Cerebellar cortex (tissue), 1 donor: ENCODE measurements at regions not wholly inside any gene's neighbourhood (a gene's known extent, or its start where the extent isn't known, plus 50 kb on each side); places are given as distances from the start of the nearest gene placed in this dataset.

Experiments used
- DNase-seq: peaks from one replicate; pipeline ENCODE4 v3.0.0-alpha.2; 2015; ENCODE audit warnings: low spot score

DNA sequence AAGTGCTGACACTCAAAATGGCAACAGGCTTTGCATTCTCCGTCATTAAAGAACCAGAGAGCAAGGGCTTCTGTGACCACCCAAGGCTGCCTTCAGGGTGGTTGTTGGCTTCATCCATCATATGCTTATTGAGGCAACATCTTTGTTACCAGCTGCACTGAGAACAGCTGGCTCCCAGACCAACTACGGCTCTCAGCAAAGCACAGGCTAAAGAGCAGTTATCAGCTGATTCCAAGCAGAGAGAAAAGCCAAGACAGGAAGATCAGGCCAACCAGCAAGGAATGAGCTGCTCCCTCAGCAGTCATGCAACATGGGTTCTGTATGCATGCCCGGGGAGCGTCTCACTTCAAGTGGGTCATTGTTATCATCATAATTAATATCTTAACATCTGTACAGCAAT, 358.9 kb downstream of the ACTL7B start:
- DNase-seq, result no peak

DNA sequence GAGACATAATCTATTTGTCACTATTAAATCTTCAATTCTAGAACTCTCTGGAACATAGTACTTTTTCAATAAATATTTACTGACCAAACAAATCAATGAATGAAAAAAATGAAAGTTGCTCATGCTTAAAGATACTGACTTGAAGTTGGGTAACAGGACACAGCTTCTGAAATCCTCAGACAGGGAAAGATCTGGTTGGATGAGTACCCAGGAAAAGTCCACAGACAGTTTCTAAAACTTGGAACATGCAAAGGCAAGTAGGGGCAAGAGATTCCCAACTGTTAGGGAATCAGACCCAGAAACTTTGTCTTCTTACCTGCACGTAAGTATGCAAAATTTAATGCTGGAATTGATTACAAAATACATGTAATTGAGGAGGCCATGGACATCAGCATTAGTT, 366.2 kb downstream of the ACTL7B start:
- DNase-seq, result no peak

DNA sequence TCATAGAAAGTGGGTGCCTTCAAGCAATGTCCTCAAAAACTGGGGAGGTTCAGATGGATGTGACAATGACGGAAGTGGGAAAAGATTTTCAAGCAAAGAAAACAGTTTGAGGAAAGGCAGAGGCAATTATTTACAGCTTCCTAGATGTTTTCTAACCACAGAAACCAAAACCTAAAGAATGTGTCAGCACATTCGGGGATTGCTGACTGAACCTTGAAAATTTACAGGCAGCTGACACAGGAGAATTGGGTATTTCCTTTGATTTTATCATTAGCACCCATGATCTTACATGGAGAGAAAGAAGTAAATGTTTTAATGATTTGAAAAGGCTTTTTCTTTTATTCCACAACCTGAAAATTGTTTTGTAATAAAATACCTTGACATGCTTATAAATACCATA, 369.0 kb downstream of the ACTL7B start:
- DNase-seq, result no peak

- DNase-seq, result no peak
Observed at GRCh38 chr9:108484468-108484867, 371.3 kb downstream of the ACTL7B start.

DNA sequence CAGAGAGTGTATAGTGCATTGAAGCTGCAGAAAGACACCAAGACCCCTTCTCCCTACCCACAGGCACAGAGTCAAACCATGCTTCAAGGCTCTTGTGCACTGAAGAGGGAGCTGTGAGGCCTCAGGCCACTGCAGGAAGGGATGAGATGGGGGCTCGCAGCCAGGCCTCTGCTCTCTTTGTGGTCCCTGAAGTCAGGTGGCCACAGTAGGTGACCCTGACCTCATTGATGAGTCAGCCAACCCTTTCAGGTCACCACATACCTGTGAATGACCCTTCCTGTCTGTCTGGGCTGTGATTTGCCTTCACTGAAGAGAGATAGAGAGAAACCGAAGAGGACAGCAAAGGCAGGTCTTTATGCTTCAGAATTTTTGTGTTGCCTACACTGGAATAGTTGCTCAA, 372.1 kb downstream of the ACTL7B start:
- DNase-seq, result no peak

- no peak for DNase-seq
Observed at GRCh38 chr9:108479989-108480652, 375.7 kb downstream of the ACTL7B start.

- DNase-seq, result no peak
Observed at GRCh38 chr9:108478431-108479332, 377.1 kb downstream of the ACTL7B start.

- DNase-seq, result no peak
Observed at GRCh38 chr9:108477529-108478006, 378.2 kb downstream of the ACTL7B start.

GRCh38 chr9:108476574-108476973, 379.2 kb downstream of the ACTL7B start:
- no peak for DNase-seq

GRCh38 chr9:108475813-108476212, 380.0 kb downstream of the ACTL7B start:
- DNase-seq, result no peak

GRCh38 chr9:108474356-108474755, 381.4 kb downstream of the ACTL7B start:
- no peak for DNase-seq

DNA sequence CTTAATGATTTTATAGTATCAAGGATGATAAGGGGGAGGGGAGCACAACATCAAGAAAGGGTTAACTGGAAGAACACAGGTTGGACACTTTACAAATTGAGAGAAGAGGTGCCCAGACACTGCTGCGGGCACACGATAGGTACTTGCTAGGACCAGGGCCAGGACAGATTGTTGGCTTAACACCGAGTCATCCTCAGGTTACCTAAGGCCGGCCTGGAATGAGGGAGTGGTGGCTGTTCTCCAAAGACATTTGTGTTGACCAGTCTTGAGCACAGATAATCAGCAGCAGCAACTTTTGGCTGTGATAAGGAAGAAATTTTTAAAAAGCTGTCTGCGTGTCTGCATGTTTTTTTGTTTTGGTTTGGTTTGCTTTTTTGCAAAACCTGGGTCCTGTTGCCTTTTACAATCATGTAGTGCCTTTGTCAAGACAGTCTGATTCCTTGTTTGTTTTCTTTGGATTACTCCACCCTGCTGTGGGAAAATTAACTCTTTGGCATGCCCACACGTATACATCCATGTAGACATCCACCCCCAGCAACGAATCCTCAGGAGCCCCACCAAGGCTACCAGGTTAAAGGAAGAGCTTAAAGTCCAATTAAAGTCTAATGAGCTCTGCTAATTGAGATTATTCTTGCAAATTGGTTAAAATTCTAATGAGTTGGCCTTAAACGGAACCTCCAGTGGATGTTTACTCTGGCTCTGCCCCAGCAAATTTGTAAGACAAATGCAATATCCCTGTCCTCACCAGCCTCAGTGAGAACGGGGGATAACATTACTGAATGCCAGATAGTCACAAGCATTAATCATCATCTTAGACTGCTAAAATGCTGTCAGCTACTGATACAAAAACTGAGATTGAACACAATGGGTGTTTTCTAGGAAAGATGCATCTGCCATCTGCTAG, 382.3 kb downstream of the ACTL7B start:
- DNase-seq, result peak; percentile 42

- no peak for DNase-seq
Observed at GRCh38 chr9:108469654-108470053, 386.1 kb downstream of the ACTL7B start.

- DNase-seq, result peak; percentile 10
Observed at GRCh38 chr9:108468364-108468763, 387.4 kb downstream of the ACTL7B start.

GRCh38 chr9:108467653-108468324, 388.0 kb downstream of the ACTL7B start:
- no peak for DNase-seq

- no peak for DNase-seq
Observed at GRCh38 chr9:108467161-108467560, 388.6 kb downstream of the ACTL7B start.

DNA sequence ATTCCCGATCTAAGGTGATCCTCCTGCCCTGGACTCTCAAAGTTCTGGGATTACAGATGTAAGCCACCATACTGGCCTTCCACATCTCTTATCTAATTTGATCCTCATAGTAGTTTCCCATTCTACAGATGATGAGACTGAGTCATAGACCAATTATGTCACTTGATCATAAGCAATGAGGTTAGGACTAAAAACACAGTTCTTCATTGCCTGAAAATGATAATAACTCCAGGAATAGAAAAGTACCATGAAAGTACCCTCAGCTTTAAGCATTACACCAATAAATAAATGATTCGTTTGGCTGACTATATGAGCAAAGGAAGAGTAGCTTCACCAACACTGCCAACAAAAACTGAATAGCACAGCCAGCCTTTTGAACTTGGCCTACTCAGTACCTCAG, 389.5 kb downstream of the ACTL7B start:
- no peak for DNase-seq

- no peak for DNase-seq
Observed at GRCh38 chr9:108463932-108464606, 391.7 kb downstream of the ACTL7B start.

DNA sequence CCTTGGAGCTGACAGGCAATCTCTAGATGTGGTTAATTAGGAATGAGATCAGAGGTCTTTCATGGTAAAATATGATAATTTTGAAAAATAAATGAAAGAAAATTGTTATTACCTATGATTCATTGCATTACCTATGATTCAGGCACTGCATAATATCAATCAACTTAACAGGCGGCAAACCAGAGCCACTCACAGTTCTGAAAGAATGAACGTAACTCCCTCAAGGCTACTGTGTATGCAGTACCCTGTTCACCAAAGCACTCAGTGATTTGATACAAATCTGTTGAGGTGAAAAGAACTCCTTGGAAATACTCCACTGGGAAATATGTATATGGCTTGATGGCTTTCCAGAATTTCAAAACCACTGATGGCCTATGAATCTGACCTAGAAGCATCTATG, 398.9 kb downstream of the ACTL7B start:
- DNase-seq, result no peak

DNA sequence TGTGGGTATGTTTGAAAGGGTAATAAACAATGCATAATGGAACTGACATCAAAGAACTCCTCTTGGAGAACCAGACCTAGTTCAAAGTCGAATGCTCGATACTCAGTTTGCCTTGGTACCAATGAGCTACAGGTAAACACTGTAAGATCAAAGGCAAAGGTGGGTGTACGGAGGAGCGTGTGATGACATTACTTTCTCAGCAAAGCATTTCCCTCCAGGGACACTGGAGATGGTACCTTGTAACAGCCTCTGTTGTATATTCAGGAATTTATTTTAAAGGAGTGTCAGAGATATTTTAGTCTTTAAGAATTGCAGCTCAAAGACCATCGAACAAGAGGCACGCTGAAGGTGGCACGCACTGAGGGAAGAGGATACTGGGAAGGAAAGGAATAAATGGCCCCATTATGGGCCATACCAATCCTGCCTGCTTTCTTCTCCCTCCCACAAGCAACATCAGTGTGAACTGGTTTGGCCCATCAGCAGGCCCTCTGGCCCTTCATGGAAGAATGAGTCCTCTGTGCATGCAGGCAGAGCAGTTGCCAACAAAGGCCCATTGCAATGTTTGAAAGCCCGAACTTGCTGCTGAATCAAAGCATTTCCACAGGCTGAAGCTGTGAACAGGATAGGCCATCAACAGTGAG, 410.2 kb downstream of the ACTL7B start:
- DNase-seq, result no peak
